ENCODE measurements at regions not wholly inside any gene's neighbourhood (a gene's known extent, or its start where the extent isn't known, plus 50 kb on each side); places are given as distances from the start of the nearest gene placed in this dataset.

DNA sequence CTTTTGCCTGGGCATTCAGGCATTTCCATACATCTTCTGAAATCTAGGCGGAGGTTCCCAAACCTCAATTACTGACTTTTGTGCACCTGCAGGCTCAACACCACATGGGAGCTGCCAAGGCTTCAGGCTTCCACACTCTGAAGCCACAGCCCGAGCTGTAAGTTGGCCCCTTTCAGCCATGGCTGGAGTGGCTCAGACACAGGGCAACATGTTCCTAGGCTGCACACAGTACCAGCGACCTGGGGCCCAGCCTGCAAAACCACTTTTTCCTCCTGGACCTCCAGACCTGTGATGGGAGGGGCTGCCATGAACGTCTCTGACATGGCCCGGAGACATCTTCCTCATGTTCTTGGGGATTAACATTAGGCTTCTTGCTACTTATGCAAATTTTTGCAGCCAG, 1558.2 kb upstream of the PCDH20 start:
- intact Hi-C loops (cut with DNase I): no loop called here
- no peaks in the 10 kb centered on the region for H3K27me3 ChIP-seq
- no peaks in the 10 kb centered on the region for H3K36me3 ChIP-seq
- no peaks in the 10 kb centered on the region for H3K4me1 ChIP-seq
- DNase-seq: no peak
- WGBS, 2 donors: 80 to 86% methylated on average over 4 to 5 of the region's 5 CpGs
- H3K27ac ChIP-seq: no peak overlapping the region
- no peak overlapping the region for H3K4me3 ChIP-seq (replicated peaks in 1 of 3)
- TF ChIP-seq, protein P1, sequence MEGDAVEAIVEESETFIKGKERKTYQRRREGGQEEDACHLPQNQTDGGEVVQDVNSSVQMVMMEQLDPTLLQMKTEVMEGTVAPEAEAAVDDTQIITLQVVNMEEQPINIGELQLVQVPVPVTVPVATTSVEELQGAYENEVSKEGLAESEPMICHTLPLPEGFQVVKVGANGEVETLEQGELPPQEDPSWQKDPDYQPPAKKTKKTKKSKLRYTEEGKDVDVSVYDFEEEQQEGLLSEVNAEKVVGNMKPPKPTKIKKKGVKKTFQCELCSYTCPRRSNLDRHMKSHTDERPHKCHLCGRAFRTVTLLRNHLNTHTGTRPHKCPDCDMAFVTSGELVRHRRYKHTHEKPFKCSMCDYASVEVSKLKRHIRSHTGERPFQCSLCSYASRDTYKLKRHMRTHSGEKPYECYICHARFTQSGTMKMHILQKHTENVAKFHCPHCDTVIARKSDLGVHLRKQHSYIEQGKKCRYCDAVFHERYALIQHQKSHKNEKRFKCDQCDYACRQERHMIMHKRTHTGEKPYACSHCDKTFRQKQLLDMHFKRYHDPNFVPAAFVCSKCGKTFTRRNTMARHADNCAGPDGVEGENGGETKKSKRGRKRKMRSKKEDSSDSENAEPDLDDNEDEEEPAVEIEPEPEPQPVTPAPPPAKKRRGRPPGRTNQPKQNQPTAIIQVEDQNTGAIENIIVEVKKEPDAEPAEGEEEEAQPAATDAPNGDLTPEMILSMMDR (IDR thresholded peaks at IDR 0.05): no peak
- TF ChIP-seq POLR2A (IDR thresholded peaks at IDR 0.05): no peak
- no peaks in the 10 kb centered on the region for H3K9me3 ChIP-seq

DNA sequence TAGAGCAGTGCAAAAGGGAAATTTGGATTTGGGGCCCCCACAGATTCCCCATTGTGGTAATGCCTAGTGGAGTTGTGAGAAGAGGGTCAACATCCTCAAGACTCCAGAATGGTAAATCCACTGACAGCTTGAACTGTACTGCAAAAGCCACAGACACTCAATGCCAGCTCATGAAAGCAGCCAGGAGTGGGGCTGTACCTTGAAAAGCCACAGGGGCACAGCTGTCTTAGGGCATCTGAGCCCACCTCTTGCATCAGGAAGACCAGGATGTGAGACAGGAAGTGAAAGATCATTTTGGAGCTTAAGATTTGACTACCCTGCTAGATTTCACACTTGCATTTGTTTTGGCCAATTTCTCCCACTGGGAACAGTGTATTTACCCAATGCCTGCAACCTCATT, 1548.9 kb upstream of the PCDH20 start:
- no peak overlapping the region for H3K4me3 ChIP-seq (replicated peaks in 1 of 3)
- H3K36me3 ChIP-seq: no peaks in the 10 kb centered on the region
- H3K27me3 ChIP-seq: no peaks in the 10 kb centered on the region
- H3K9me3 ChIP-seq: no peaks in the 10 kb centered on the region
- no peak for DNase-seq
- TF ChIP-seq POLR2A (IDR thresholded peaks at IDR 0.05): no peak
- TF ChIP-seq, protein P1 (IDR thresholded peaks at IDR 0.05): no peak
- intact Hi-C loops (cut with DNase I): no loop called here
- no peaks in the 10 kb centered on the region for H3K4me1 ChIP-seq
- H3K27ac ChIP-seq: no peak overlapping the region

DNA sequence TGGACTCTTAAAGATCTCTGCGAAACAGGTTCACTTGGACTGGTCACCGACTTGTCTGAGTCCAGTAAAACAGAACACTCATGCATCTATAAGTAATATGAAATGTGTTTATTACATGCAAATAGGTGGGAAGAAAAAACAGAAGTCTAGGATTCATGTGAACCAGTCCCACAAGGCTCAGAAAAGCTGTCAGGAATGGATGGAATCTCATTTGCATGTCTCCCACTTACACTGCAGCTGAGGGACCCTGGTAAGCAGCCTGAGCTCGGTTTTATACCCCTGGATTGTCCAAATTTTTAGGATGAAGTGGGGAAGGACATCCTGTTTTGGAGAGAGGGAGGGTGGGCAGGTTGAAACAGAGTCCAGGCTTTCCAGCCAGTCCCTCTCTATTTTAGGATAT, 1545.1 kb upstream of the PCDH20 start:
- intact Hi-C loops (cut with DNase I): no loop called here
- Histone ChIP-seq H3K9me3 (no peaks in the 10 kb centered on the region), H3K27me3 (no peaks in the 10 kb centered on the region), H3K36me3 (no peaks in the 10 kb centered on the region), H3K27ac (no peak overlapping the region), H3K4me1 (no peaks in the 10 kb centered on the region), H3K4me3 (replicated peaks in 1 of 3) (no peak overlapping the region)
- TF ChIP-seq, protein P1 (IDR thresholded peaks at IDR 0.05): no peak
- 67 to 69% methylated on average over 3 of the region's 3 CpGs for WGBS, 2 donors
- DNase-seq: no peak

DNA sequence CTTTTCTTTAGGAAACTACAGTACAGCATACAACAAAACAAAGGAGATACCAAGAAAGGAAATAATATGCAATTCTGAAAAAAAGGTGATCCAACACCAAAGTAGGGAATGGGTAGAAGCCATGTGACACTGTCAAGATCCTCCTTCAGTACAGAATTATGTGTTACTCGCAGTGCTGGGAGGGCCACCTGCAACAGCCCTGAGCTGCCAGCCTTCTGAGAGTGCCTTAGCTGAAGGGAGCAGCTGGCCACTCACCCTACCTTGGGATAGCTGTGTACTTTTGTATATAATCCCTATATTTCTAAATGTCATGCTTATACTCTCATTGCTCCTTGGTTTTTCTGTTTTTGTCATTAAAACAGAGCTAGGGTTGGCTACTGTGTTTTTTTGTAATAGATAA, 1518.2 kb upstream of the PCDH20 start:
- no peak for DNase-seq
- no peaks in the 10 kb centered on the region for H3K9me3 ChIP-seq
- H3K36me3 ChIP-seq: no peaks in the 10 kb centered on the region
- 54 to 65% methylated on average over 1 of the region's 1 CpG for WGBS, 2 donors
- no peak for TF ChIP-seq POLR2A (IDR thresholded peaks at IDR 0.05)
- TF ChIP-seq, protein P1 (IDR thresholded peaks at IDR 0.05): no peak
- H3K4me1 ChIP-seq: no peaks in the 10 kb centered on the region
- intact Hi-C loops (cut with DNase I): no loop called here
- no peak overlapping the region for H3K27ac ChIP-seq
- no peak overlapping the region for H3K4me3 ChIP-seq (replicated peaks in 1 of 3)
- no peaks in the 10 kb centered on the region for H3K27me3 ChIP-seq

DNA sequence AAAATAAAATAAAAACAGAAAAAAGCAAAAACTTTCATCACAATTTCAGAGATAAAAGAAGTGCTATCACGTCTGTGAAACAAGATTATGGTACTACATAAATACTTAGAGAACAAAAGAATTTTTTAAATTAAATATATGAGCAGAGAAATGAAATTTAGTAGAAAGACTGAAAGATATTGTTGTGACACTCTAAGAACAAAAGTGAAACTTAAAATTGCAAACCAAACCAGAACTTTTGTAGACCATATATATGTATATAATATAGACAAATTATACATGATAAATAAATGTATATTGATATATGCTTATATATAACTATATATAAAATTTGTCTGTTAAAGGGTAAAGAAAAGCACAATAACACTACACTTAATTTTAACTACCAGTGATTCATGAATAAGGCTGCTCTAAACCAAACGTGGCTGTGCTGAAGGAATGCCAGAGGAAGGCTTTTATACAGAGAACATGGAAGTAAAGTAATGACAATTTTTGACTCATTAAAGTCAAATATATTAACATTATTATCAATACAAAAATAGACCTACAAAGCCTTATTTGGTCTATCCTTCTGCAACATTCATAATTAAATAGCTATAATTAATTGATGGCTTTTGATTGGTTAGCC, 1516.7 kb upstream of the PCDH20 start:
- intact Hi-C loops (cut with DNase I): no loop called here
- H3K4me1 ChIP-seq: no peaks in the 10 kb centered on the region
- TF ChIP-seq, protein P1 (IDR thresholded peaks at IDR 0.05): no peak
- no peak for TF ChIP-seq POLR2A (IDR thresholded peaks at IDR 0.05)

More for the DNA sequence above, 1516.7 kb upstream of the PCDH20 start:
- 66 to 67% methylated on average over 2 of the region's 2 CpGs for WGBS, 2 donors
- DNase-seq: no peak
- no peak overlapping the region for H3K27ac ChIP-seq
- no peaks in the 10 kb centered on the region for H3K36me3 ChIP-seq
- H3K27me3 ChIP-seq: no peaks in the 10 kb centered on the region
- no peak overlapping the region for H3K4me3 ChIP-seq (replicated peaks in 1 of 3)
- no peaks in the 10 kb centered on the region for H3K9me3 ChIP-seq
